ENCODE measurements at regions not wholly inside any gene's neighbourhood (a gene's known extent, or its start where the extent isn't known, plus 50 kb on each side); places are given as distances from the start of the nearest gene placed in this dataset.

DNA sequence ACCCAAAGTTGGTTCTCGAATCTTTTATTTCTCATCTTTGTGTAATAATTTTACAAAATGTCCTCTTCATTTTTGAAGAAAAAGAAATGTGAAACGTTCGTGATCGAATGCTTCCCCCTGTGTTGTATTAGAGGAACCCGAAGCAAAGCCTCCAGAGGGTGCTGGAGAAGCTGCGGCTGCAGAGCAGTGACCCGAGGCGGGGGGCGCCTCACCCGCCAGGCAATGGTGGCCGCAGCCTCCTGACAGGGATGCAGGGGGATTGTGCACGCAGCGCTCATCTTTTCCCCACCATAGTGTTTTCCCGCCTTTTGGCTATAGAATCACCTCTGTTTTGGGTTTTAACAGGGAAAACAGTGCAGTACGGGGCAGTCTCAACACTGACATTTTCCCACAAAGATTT is 307.5 kb upstream of the ANKRD30A start:
- TF ChIP-seq KDM1A (IDR thresholded peaks at IDR 0.05; ENCODE audit: borderline replicate concordance, low read length) (no peak), POLR2A (IDR thresholded peaks at IDR 0.05; ENCODE audit: control extremely low read depth in 1 of 2, low read depth in 2 of 2, low read length in 2 of 2) (no peak), ZNF274 (IDR thresholded peaks at IDR 0.05; ENCODE audit: borderline replicate concordance, extremely low read depth, low read length) (no peak), CTCF (IDR thresholded peaks at IDR 0.05; ENCODE audit: control extremely low read depth in 1 of 3, insufficient read depth in 1 of 3, low read depth in 1 of 3, low read length in 3 of 3) (no peak), HDAC6 (IDR thresholded peaks at IDR 0.05; ENCODE audit: low read depth, low read length) (no peak), POLR2AphosphoS5 (IDR thresholded peaks at IDR 0.05; ENCODE audit: low read depth, low read length) (no peak), SIN3A (conservative IDR thresholded peaks at IDR 0.05 in 1 of 2, IDR thresholded peaks at IDR 0.05 in 1 of 2; ENCODE audit: low read depth in 1 of 2, low read length in 2 of 2) (no peak), KDM5A (IDR thresholded peaks at IDR 0.05; ENCODE audit: low read length) (no peak), USF2 (IDR thresholded peaks at IDR 0.05; ENCODE audit: low read length) (no peak), HDAC2 (IDR thresholded peaks at IDR 0.05; ENCODE audit: borderline replicate concordance in 1 of 2, low read depth in 2 of 2, low read length in 2 of 2) (no peak), RFX5 (IDR thresholded peaks at IDR 0.05; ENCODE audit: borderline replicate concordance, low read depth, low read length) (no peak), EP300 (IDR thresholded peaks at IDR 0.05; ENCODE audit: borderline replicate concordance in 1 of 2, low read depth in 2 of 2, low read length in 2 of 2) (no peak)
